Nephron (organoid): ENCODE measurements at regions not wholly inside any gene's neighbourhood (a gene's known extent, or its start where the extent isn't known, plus 50 kb on each side); places are given as distances from the start of the nearest gene placed in this dataset.
A peak's percentile ranks its signal among the peaks of the same experiment; 100 is the strongest.
"Not testable (repeated sequence)": the region's sequence is repeated elsewhere in the genome, so short reads cannot be mapped to it uniquely, and the experiment has no call there.

Source experiments
- H3K27ac Mint-ChIP-seq, 3 experiments: 2 replicates each; pipeline ENCODE4 v1.8.0; 2020; ENCODE audit warnings: mixed read lengths in 3 of 3, mild to moderate bottlenecking in 2 of 3, moderate library complexity in 1 of 3
- H3K27me3 Mint-ChIP-seq: 2 replicates; pipeline ENCODE4 v1.8.0; 2021; ENCODE audit warnings: low read depth, mild to moderate bottlenecking, moderate library complexity, mixed read lengths
- H3K36me3 Mint-ChIP-seq: 2 replicates; pipeline ENCODE4 v1.8.0; 2020; ENCODE audit warnings: low read depth, mixed read lengths
- H3K4me1 Mint-ChIP-seq: 2 replicates; pipeline ENCODE4 v1.8.0; 2020; ENCODE audit warnings: mixed read lengths
- H3K4me3 Mint-ChIP-seq, 3 experiments: 2 replicates each; pipeline ENCODE4 v1.8.0; 2020; ENCODE audit warnings: mild to moderate bottlenecking in 3 of 3, mixed read lengths in 3 of 3, moderate library complexity in 2 of 3
- H3K9me3 Mint-ChIP-seq: 2 replicates; pipeline ENCODE4 v1.8.0; 2020; ENCODE audit warnings: mixed read lengths
- TF ChIP-seq, protein P1 (sequence below), 3 experiments: fragments of 200-600 bp; sonication (generic); IDR thresholded peaks; one replicate each; pipeline ENCODE4 v1.5.0; 2021; ENCODE audit warnings: antibody characterized with exemption in 3 of 3; ENCODE audit not compliant: unreplicated experiment in 3 of 3

DNA sequence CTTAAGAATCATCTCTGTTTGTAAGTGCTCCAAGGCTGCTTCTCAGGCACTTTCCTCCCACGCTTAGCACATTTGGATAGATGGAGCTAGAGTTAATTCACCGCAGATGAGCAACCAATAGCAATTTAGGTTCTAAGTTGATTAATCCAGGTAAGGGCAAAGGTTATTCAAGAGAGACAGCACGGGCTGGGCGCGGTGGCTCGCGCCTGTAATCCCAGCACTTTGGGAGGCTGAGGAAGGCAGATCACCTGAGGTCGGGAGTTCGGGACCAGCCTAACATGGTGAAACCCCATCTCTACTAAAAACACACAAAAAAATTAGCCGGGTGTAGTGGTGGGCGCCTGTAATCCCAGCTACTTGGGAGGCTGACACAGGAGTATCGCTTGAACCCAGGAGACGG is 54.5 kb upstream of the UNC13C start:
- H3K9me3 Mint-ChIP-seq, H3K27ac Mint-ChIP-seq, H3K4me3 Mint-ChIP-seq, H3K4me1 Mint-ChIP-seq, H3K27me3 Mint-ChIP-seq, H3K36me3 Mint-ChIP-seq: not testable (repeated sequence)

DNA sequence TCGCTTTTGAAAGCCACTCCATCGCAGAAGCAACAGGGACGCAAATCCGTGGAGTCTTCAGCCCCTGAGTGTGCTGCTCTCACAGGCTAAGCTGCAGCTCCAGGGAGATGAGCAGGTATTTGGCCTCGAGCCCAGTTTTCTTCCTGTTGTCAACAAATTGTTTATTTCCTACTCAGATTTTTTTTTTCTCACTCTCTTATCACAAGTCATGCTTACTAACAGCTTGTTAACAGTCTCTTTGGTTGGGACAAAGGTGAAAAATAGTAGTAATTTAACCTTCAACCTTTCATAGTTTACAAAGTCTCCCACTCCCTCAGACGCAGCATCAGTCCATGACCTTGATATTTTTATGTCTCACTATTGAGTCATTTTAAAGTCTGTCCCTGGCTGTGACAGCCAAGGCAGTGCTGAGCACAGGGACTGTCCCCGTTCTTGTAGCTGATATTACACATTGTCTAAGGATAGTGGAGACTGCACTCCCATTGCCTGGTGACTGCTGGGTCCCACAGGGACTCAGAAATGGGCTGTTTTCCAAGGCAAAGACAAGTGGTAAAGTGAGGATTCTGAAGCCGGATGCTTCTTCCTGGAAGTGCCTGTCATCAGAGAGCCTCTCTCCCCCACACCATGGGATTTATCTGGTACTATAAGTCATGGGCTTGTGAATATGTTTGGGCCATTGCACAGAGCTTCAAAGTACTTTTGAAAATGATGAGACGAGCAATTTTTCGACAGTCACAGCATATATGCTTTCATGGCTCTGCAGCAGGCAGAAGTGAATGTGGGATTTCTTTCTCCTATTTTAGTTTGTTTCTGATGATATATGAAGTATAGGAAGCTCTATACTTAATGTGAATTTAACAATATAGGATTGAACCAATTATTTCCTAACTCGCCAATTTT is 59.8 kb upstream of the UNC13C start:
- Mint-ChIP-seq H3K4me3 (no peak overlapping the region), H3K27me3 (peaks cover 4% of the 10 kb centered on the region), H3K4me1 (peaks cover 13% of the 10 kb centered on the region), H3K36me3 (no peaks in the 10 kb centered on the region), H3K9me3 (no peaks in the 10 kb centered on the region), H3K27ac (peak overlapping the region in 2 of 3 experiments; percentile 6 to 17)
- TF ChIP-seq, protein P1, sequence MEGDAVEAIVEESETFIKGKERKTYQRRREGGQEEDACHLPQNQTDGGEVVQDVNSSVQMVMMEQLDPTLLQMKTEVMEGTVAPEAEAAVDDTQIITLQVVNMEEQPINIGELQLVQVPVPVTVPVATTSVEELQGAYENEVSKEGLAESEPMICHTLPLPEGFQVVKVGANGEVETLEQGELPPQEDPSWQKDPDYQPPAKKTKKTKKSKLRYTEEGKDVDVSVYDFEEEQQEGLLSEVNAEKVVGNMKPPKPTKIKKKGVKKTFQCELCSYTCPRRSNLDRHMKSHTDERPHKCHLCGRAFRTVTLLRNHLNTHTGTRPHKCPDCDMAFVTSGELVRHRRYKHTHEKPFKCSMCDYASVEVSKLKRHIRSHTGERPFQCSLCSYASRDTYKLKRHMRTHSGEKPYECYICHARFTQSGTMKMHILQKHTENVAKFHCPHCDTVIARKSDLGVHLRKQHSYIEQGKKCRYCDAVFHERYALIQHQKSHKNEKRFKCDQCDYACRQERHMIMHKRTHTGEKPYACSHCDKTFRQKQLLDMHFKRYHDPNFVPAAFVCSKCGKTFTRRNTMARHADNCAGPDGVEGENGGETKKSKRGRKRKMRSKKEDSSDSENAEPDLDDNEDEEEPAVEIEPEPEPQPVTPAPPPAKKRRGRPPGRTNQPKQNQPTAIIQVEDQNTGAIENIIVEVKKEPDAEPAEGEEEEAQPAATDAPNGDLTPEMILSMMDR (IDR thresholded peaks at IDR 0.05; ENCODE audit: unreplicated experiment in 3 of 3): no peak

GRCh38 chr15:53917109-53917508 is 61.1 kb upstream of the UNC13C start:
- no peaks in the 10 kb centered on the region for H3K36me3 Mint-ChIP-seq
- peak overlapping the region in 1 of 3 experiments; percentile 46 for H3K27ac Mint-ChIP-seq
- no peak overlapping the region for H3K4me3 Mint-ChIP-seq
- no peaks in the 10 kb centered on the region for H3K9me3 Mint-ChIP-seq
- peaks cover 4% of the 10 kb centered on the region for H3K27me3 Mint-ChIP-seq
- TF ChIP-seq, protein P1 (IDR thresholded peaks at IDR 0.05; ENCODE audit: unreplicated experiment in 3 of 3): no peak
- H3K4me1 Mint-ChIP-seq: peaks cover 13% of the 10 kb centered on the region

GRCh38 chr15:53911431-53911830 is 66.8 kb upstream of the UNC13C start:
- Mint-ChIP-seq H3K4me1 (no peaks in the 10 kb centered on the region), H3K36me3 (no peaks in the 10 kb centered on the region), H3K4me3 (no peak overlapping the region), H3K9me3 (no peaks in the 10 kb centered on the region), H3K27ac (no peak overlapping the region), H3K27me3 (peaks cover 7% of the 10 kb centered on the region)
- TF ChIP-seq, protein P1 (IDR thresholded peaks at IDR 0.05; ENCODE audit: unreplicated experiment in 3 of 3): no peak

DNA sequence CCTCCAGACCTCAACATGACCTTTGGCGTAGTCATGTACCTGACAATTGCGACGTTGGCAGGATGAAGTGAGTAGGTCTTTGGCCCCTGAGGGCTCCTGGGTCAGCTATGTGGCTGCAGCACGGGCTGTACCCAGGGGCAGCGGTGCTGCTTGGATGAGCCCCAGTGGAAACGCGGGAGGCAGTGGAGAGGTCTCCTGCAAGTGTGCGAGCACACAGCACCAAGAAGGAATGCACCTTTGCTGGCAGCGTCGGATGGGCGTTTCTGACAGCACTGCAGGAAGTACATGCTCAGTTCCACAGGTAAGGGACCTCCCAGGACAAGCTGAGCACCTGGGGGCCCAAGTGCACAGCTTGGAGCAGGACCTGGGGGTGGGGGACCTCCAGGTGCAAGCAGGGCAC is 67.4 kb upstream of the UNC13C start:
- Mint-ChIP-seq H3K4me1 (no peaks in the 10 kb centered on the region), H3K9me3 (no peaks in the 10 kb centered on the region), H3K36me3 (no peaks in the 10 kb centered on the region), H3K4me3 (no peak overlapping the region), H3K27ac (peak overlapping the region in 1 of 3 experiments; percentile 69), H3K27me3 (peaks cover 4% of the 10 kb centered on the region)
- TF ChIP-seq, protein P1 (IDR thresholded peaks at IDR 0.05; ENCODE audit: unreplicated experiment in 3 of 3): no peak

DNA sequence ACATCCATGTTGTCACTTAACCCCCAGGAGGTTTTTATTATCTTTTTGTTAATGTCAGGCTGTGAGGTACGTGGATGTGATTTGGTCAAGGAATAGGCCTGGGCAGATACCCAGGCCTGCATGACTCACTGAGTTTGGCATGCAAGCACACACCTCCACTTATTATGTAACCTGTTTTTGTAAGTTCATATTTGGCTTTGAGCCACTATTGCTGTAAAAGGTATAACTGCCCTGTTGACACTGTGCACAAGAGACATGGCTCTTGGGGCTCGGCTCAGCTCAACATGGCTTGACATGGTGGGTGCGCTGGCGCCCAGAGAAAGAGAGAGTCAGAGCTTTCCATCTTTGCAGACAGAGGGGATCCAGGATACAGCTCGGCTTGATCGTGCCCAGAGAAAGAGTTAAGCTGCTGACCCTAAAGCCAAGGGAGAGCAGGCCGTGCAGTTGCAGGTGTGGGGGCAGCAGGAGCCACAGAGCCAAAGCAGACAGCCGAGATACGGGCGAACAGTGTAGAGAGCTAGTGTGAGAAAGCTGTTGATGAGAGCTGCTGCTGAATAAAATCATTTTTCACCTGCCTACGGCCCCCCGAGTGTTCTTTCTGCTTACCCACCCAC is 67.9 kb upstream of the UNC13C start:
- no peaks in the 10 kb centered on the region for H3K4me1 Mint-ChIP-seq
- TF ChIP-seq, protein P1 (IDR thresholded peaks at IDR 0.05; ENCODE audit: unreplicated experiment in 3 of 3): no peak

More for the DNA sequence above, 67.9 kb upstream of the UNC13C start:
- Mint-ChIP-seq H3K9me3 (no peaks in the 10 kb centered on the region), H3K36me3 (no peaks in the 10 kb centered on the region), H3K27me3 (peaks cover 9% of the 10 kb centered on the region), H3K27ac (peak overlapping the region in 2 of 3 experiments; percentile 53 to 69), H3K4me3 (no peak overlapping the region)
